Effector memory CD4-positive, alpha-beta T cell (primary cell): ENCODE measurements at regions not wholly inside any gene's neighbourhood (a gene's known extent, or its start where the extent isn't known, plus 50 kb on each side); places are given as distances from the start of the nearest gene placed in this dataset.

Experiments used
- DNase-seq, 3 donors: peaks; one replicate each; pipeline ENCODE4 v3.0.0-alpha.2; 2020
- H3K27ac ChIP-seq: 2 replicates; pipeline ENCODE4 v1.7.0; 2013; ENCODE audit warnings: mild to moderate bottlenecking, low read length, moderate library complexity; ENCODE audit not compliant: insufficient read depth, poor library complexity, severe bottlenecking
- H3K27me3 ChIP-seq: replicated peaks from 2 replicates; pipeline ENCODE4 v1.7.0; 2013; ENCODE audit warnings: mild to moderate bottlenecking, low read length; ENCODE audit not compliant: insufficient read depth, control insufficient read depth, poor library complexity, severe bottlenecking
- H3K36me3 ChIP-seq: 2 replicates; pipeline ENCODE4 v1.7.0; 2013; ENCODE audit warnings: mild to moderate bottlenecking, low read length, moderate library complexity; ENCODE audit not compliant: control insufficient read depth, insufficient read depth
- H3K4me1 ChIP-seq: 2 replicates; pipeline ENCODE4 v1.7.0; 2013; ENCODE audit warnings: low read length, mild to moderate bottlenecking; ENCODE audit not compliant: control insufficient read depth, insufficient read depth, poor library complexity, severe bottlenecking
- H3K4me3 ChIP-seq: 2 replicates; pipeline ENCODE4 v1.7.0; 2013; ENCODE audit warnings: low read length, low read depth, mild to moderate bottlenecking; ENCODE audit not compliant: insufficient read depth, poor library complexity, severe bottlenecking
- H3K9me3 ChIP-seq: 2 replicates; pipeline ENCODE4 v1.7.0; 2013; ENCODE audit warnings: mild to moderate bottlenecking, low read length, moderate library complexity; ENCODE audit not compliant: control insufficient read depth

- Histone ChIP-seq H3K9me3 (no peaks in the 10 kb centered on the region), H3K4me1 (no peaks in the 10 kb centered on the region), H3K27me3 (no peaks in the 10 kb centered on the region), H3K27ac (no peak overlapping the region), H3K36me3 (no peaks in the 10 kb centered on the region), H3K4me3 (no peak overlapping the region)
- DNase-seq: no peak
Observed at GRCh38 chr4:38366456-38366855, 297.5 kb upstream of the KLF3 start.

- Histone ChIP-seq H3K4me3 (no peak overlapping the region), H3K36me3 (no peaks in the 10 kb centered on the region), H3K27me3 (no peaks in the 10 kb centered on the region), H3K9me3 (no peaks in the 10 kb centered on the region), H3K27ac (no peak overlapping the region), H3K4me1 (no peaks in the 10 kb centered on the region)
- no peak for DNase-seq
Observed at GRCh38 chr4:38366997-38367396, 297.0 kb upstream of the KLF3 start.

DNA sequence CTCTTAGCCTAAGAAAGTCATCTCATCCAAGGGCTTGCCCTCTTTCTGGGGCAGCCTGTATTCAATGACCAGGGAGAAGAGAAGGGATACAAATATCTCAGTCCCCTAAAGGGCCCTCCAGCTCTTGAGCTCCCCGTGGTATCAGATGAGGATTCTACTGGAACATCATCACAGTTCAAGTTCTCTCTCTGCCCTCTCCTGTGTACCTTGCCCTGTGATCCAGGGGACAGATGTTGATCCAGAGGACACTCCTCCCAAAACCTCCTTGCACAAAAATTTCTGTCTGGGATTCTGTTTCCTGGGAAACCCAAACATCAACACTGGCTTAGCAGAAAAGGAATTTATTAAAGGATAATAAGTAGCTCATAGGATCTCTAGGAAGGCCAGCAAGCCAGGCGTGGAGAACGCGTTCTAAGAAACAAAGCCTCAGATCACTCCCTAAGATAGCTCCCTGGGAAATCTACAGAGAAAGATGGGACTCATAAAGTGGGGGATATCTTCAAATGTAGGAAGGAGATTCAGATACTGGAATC is 296.3 kb upstream of the KLF3 start:
- no peak overlapping the region for H3K4me3 ChIP-seq
- H3K27me3 ChIP-seq: no peaks in the 10 kb centered on the region
- no peaks in the 10 kb centered on the region for H3K36me3 ChIP-seq
- peaks cover 2% of the 10 kb centered on the region for H3K4me1 ChIP-seq
- no peaks in the 10 kb centered on the region for H3K9me3 ChIP-seq
- no peak for DNase-seq
- no peak overlapping the region for H3K27ac ChIP-seq

GRCh38 chr4:38368613-38369012 is 295.4 kb upstream of the KLF3 start:
- Histone ChIP-seq H3K4me1 (peaks cover 3% of the 10 kb centered on the region), H3K9me3 (no peaks in the 10 kb centered on the region), H3K36me3 (no peaks in the 10 kb centered on the region), H3K4me3 (no peak overlapping the region), H3K27me3 (no peaks in the 10 kb centered on the region), H3K27ac (no peak overlapping the region)
- DNase-seq: no peak

DNA sequence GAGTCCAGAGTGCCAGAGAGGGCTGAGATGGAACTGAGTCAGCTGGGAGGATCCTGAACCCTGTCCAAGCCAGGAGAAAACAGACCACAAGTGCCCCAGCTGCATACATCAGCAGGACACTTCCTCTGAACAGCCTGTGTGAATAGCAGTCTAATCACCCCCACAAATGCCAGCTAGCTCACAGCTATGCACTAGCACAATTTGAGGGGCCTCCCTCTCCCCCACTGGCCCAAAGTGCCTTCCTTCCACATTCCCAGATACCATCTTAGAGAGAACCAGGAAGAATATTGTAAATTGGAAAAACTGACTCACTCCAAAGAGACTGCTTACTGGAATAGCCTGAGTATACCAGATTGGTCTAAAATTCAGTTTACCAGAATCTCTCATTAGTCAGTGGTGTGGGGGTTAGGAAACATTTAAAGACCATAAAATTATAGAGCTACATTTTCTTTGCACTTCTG is 292.6 kb upstream of the KLF3 start:
- Histone ChIP-seq H3K36me3 (no peaks in the 10 kb centered on the region), H3K9me3 (no peaks in the 10 kb centered on the region), H3K4me1 (peaks cover 3% of the 10 kb centered on the region), H3K4me3 (no peak overlapping the region), H3K27ac (no peak overlapping the region), H3K27me3 (no peaks in the 10 kb centered on the region)
- no peak for DNase-seq

DNA sequence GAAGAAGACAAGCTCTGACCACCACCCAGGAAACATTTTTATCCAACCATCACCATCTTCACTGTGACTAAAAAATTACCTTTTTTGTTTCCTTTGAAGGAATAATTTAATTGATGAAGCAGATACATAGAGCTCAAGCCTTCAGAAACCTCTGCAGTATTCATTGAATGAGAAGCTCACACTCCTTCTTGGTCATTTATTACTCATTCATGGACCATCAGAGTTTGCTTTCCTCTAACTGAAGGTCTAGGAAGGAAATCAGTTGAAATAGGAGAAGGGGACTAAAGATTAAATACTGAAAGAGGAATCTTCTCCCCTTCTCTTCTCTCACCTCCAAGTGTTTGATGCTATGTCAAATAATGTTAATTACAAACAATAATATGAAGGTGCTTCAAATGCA is 290.6 kb upstream of the KLF3 start:
- Histone ChIP-seq H3K36me3 (no peaks in the 10 kb centered on the region), H3K27ac (no peak overlapping the region), H3K4me1 (peaks cover 3% of the 10 kb centered on the region), H3K27me3 (no peaks in the 10 kb centered on the region), H3K9me3 (no peaks in the 10 kb centered on the region), H3K4me3 (no peak overlapping the region)
- no peak for DNase-seq

DNA sequence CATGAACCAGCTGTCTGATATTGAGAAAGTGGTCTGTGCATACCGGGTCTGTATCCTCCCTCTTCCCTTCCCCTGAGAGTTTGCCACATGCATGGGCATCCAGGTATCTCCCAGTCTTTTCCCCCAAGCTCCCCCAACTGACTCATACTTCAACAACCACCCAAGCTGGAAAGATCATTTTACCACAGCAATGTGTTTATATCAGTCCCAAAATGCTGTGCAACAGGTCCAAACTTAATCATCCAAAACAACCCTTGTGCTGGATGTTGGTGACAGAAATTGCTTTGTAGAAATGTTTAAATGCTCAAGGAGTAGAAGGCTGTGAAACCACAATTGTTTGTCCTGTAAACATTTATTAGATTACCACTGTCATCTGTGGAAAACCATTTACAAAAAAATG is 286.8 kb upstream of the KLF3 start:
- Histone ChIP-seq H3K27me3 (no peaks in the 10 kb centered on the region), H3K27ac (no peak overlapping the region), H3K4me1 (peaks cover 3% of the 10 kb centered on the region), H3K36me3 (no peaks in the 10 kb centered on the region), H3K9me3 (no peaks in the 10 kb centered on the region), H3K4me3 (no peak overlapping the region)
- no peak for DNase-seq

DNA sequence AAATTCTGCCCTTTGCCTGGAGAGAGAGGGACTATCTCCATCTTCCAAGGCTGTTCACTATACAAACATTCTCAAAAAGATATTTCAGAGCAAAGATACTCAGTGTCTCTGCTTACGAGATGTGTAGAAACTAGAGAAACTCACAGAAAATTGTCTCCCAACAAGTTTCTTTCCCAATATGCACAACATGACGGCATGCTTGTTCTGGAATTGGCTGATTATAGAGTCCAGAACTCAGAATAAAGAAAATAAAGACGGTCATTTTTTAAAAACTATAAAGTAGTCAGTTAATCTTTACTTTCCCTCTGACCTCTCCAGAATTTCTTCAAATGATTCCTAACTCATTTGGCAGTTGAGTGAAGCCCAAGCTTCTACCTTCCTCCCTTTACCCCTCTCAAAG is 285.5 kb upstream of the KLF3 start:
- Histone ChIP-seq H3K4me1 (no peaks in the 10 kb centered on the region), H3K9me3 (no peaks in the 10 kb centered on the region), H3K4me3 (no peak overlapping the region), H3K27ac (no peak overlapping the region), H3K36me3 (no peaks in the 10 kb centered on the region), H3K27me3 (no peaks in the 10 kb centered on the region)
- no peak for DNase-seq

- Histone ChIP-seq H3K27me3 (no peaks in the 10 kb centered on the region), H3K9me3 (no peaks in the 10 kb centered on the region), H3K4me1 (peaks cover 6% of the 10 kb centered on the region), H3K27ac (no peak overlapping the region), H3K4me3 (no peak overlapping the region), H3K36me3 (no peaks in the 10 kb centered on the region)
- DNase-seq: no peak
Observed at GRCh38 chr4:38381788-38382187, 282.2 kb upstream of the KLF3 start.

DNA sequence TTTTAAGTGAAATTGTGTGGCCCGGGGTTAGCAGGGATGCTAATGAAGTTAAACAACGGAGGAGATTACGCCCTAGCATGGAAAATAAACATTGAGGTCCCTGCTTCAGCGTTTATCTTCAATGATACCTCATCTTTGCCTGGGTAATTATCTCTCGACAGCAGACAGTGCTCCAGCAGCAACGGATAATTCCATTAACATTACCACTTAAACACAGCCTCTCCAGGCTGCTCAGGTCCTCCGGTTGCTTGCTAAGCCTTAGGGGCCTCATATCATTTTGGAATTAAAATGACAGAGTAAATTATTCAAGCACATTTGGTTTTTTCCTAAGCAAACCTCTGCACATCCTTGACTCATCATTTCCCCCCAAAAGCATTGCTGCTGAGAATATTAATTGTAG is 281.5 kb upstream of the KLF3 start:
- Histone ChIP-seq H3K27ac (no peak overlapping the region), H3K27me3 (no peaks in the 10 kb centered on the region), H3K4me1 (peaks cover 6% of the 10 kb centered on the region), H3K9me3 (no peaks in the 10 kb centered on the region), H3K36me3 (no peaks in the 10 kb centered on the region), H3K4me3 (no peak overlapping the region)
- DNase-seq: no peak
